ENCODE measurements at regions not wholly inside any gene's neighbourhood (a gene's known extent, or its start where the extent isn't known, plus 50 kb on each side); places are given as distances from the start of the nearest gene placed in this dataset.
"Not testable (repeated sequence)": the region's sequence is repeated elsewhere in the genome, so short reads cannot be mapped to it uniquely, and the experiment has no call there.

DNA sequence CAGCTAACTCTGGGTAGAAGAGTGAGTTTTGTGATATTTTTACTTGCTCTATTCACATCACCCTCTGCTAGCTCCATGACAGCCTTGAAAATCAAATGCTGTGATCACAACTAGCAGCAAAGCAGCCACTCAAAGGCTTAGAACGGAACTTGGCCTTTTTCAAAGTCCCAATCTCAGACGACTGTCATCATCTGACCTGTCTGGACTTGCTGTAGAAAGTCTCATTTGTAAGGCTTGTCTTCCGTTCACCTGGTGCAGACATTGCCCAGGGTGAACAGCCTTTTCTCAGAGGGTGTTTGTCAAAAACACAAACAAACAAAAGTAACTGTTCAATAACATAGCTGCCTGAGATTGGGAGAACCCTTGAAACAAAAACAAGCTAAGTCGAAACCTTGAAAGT lies 458.9 kb upstream of the ADARB2 start:
- ChIA-PET CTCF (no interaction called here), POLR2A (no interaction called here)
- TF ChIP-seq FOXM1 (IDR thresholded peaks at IDR 0.05; ENCODE audit: borderline replicate concordance) (no peak), L3MBTL2 (conservative IDR thresholded peaks at IDR 0.05) (no peak), ZNF384 (IDR thresholded peaks at IDR 0.05) (no peak), PKNOX1 (IDR thresholded peaks at IDR 0.05) (no peak), HDGF (IDR thresholded peaks at IDR 0.05; ENCODE audit: borderline replicate concordance) (no peak), FOXK2 (IDR thresholded peaks at IDR 0.05) (no peak), ELF4 (IDR thresholded peaks at IDR 0.05) (no peak), SUZ12 (IDR thresholded peaks at IDR 0.05) (no peak), ARNT (IDR thresholded peaks at IDR 0.05) (no peak), BHLHE40 (IDR thresholded peaks at IDR 0.05; ENCODE audit: borderline replicate concordance) (no peak), CTBP1 (IDR thresholded peaks at IDR 0.05; ENCODE audit: borderline replicate concordance) (no peak), TARDBP (IDR thresholded peaks at IDR 0.05) (no peak), NFRKB (IDR thresholded peaks at IDR 0.05) (no peak), SP1 (IDR thresholded peaks at IDR 0.05) (no peak), LEF1 (IDR thresholded peaks at IDR 0.05; ENCODE audit: borderline replicate concordance) (no peak), FOXA1 (IDR thresholded peaks at IDR 0.05) (no peak)
- no peak for DNase-seq (ENCODE audit: extremely low spot score)

GRCh38 chr10:2189356-2189755 lies 452.0 kb upstream of the ADARB2 start:
- DNase-seq (ENCODE audit: extremely low spot score); CTCF ChIA-PET; POLR2A ChIA-PET: not testable (repeated sequence)

DNA sequence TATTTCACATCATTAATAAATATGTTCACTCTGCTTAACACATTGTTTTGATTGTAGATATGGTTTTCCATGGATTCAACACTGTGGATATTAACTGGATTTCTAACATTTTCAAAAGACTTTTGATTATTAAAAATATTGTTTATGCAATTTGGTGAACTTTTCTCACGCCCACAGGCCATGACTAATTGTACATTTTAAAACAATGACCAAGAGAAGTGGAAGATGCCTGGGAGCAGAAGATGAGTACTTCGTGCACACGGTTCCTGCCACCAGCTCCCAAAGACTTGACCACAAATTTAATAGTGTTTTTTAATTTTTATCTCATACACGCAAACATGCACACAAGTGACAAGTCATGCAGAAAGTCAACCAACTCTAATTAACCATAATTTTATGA lies 451.0 kb upstream of the ADARB2 start:
- no peak for DNase-seq (ENCODE audit: extremely low spot score)
- POLR2A ChIA-PET = no interaction called here
- TF ChIP-seq FOXM1 (IDR thresholded peaks at IDR 0.05; ENCODE audit: borderline replicate concordance) (no peak), CTBP1 (IDR thresholded peaks at IDR 0.05; ENCODE audit: borderline replicate concordance) (no peak)
- CTCF ChIA-PET = no interaction called here

- TF ChIP-seq TARDBP (IDR thresholded peaks at IDR 0.05) (no peak), SP1 (IDR thresholded peaks at IDR 0.05) (no peak), NFRKB (IDR thresholded peaks at IDR 0.05) (no peak), HDGF (IDR thresholded peaks at IDR 0.05; ENCODE audit: borderline replicate concordance) (no peak), CTBP1 (IDR thresholded peaks at IDR 0.05; ENCODE audit: borderline replicate concordance) (no peak), LEF1 (IDR thresholded peaks at IDR 0.05; ENCODE audit: borderline replicate concordance) (no peak), FOXA1 (IDR thresholded peaks at IDR 0.05) (no peak), FOXK2 (IDR thresholded peaks at IDR 0.05) (no peak), L3MBTL2 (conservative IDR thresholded peaks at IDR 0.05) (no peak), BHLHE40 (IDR thresholded peaks at IDR 0.05; ENCODE audit: borderline replicate concordance) (no peak), SUZ12 (IDR thresholded peaks at IDR 0.05) (no peak), ZNF384 (IDR thresholded peaks at IDR 0.05) (no peak), ELF4 (IDR thresholded peaks at IDR 0.05) (no peak), FOXM1 (IDR thresholded peaks at IDR 0.05; ENCODE audit: borderline replicate concordance) (no peak), ARNT (IDR thresholded peaks at IDR 0.05) (no peak), PKNOX1 (IDR thresholded peaks at IDR 0.05) (no peak)
- POLR2A ChIA-PET = no interaction called here
- CTCF ChIA-PET = interaction anchor here (0.6 kb wide), 1 partner anchor 730 kb away, joined by 5 read pairs; no protein-coding TSS in a partner anchor
- DNase-seq (ENCODE audit: extremely low spot score) = no peak
Observed at GRCh38 chr10:2173327-2173726, 436.0 kb upstream of the ADARB2 start.

DNA sequence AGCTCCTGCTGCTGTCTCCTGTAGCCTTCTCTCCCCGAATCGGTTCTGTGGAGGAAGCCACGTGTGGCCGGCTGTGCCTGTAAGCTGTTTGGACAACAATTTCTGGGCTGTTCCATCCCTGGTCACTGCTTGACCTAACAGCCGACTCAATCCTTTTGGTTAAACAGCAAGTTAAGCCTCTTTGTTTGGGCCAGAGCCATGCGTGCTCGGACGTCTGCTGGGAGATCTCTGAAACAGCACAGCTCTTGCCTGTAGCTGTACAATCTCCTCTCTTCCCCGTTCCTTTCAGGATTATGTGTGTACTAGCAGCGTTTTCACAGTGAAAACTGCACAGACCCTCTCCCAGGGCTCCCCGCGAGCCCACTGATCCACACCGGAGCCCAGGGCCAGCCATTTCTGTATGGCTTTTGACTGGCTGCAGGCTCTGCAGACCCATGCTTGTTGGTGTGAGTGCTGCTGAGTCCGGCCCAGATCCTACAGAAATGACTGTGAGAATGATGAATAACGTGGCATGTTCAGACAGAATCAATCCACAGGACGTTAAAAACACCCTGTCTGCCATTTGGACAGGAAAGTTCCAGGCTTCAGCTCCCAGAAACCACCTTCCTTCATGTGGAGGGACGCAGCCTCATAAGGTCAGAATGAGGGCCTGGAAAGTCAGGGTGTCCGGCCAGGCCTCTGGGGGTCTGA lies 428.6 kb upstream of the ADARB2 start:
- POLR2A ChIA-PET = no interaction called here
- CTCF ChIA-PET = no interaction called here

GRCh38 chr10:2150288-2150687 lies 413.0 kb upstream of the ADARB2 start:
- ChIA-PET CTCF (no interaction called here), POLR2A (no interaction called here)
- TF ChIP-seq TARDBP (IDR thresholded peaks at IDR 0.05) = no peak
- TF ChIP-seq SP1 (IDR thresholded peaks at IDR 0.05) = no peak
- TF ChIP-seq CTBP1 (IDR thresholded peaks at IDR 0.05; ENCODE audit: borderline replicate concordance) = no peak
- no peak for TF ChIP-seq L3MBTL2 (conservative IDR thresholded peaks at IDR 0.05)
- no peak for TF ChIP-seq ARNT (IDR thresholded peaks at IDR 0.05)
- TF ChIP-seq FOXK2 (IDR thresholded peaks at IDR 0.05) = no peak
- TF ChIP-seq FOXA1 (IDR thresholded peaks at IDR 0.05) = no peak
- TF ChIP-seq ZNF384 (IDR thresholded peaks at IDR 0.05) = no peak
- TF ChIP-seq PKNOX1 (IDR thresholded peaks at IDR 0.05) = no peak
- TF ChIP-seq BHLHE40 (IDR thresholded peaks at IDR 0.05; ENCODE audit: borderline replicate concordance) = no peak
- TF ChIP-seq ELF4 (IDR thresholded peaks at IDR 0.05) = no peak
- DNase-seq (ENCODE audit: extremely low spot score) = no peak

More for the DNA sequence above, 428.6 kb upstream of the ADARB2 start:
- no peak for DNase-seq (ENCODE audit: extremely low spot score)
- TF ChIP-seq SUZ12 (IDR thresholded peaks at IDR 0.05) (no peak), LEF1 (IDR thresholded peaks at IDR 0.05; ENCODE audit: borderline replicate concordance) (no peak), CTBP1 (IDR thresholded peaks at IDR 0.05; ENCODE audit: borderline replicate concordance) (no peak), TARDBP (IDR thresholded peaks at IDR 0.05) (no peak), FOXM1 (IDR thresholded peaks at IDR 0.05; ENCODE audit: borderline replicate concordance) (no peak), ZNF384 (IDR thresholded peaks at IDR 0.05) (no peak), BHLHE40 (IDR thresholded peaks at IDR 0.05; ENCODE audit: borderline replicate concordance) (no peak), NFRKB (IDR thresholded peaks at IDR 0.05) (no peak), ARNT (IDR thresholded peaks at IDR 0.05) (no peak), HDGF (IDR thresholded peaks at IDR 0.05; ENCODE audit: borderline replicate concordance) (no peak), L3MBTL2 (conservative IDR thresholded peaks at IDR 0.05) (no peak), ELF4 (IDR thresholded peaks at IDR 0.05) (no peak), FOXA1 (IDR thresholded peaks at IDR 0.05) (no peak)
